ENCODE measurements at regions not wholly inside any gene's neighbourhood (a gene's known extent, or its start where the extent isn't known, plus 50 kb on each side); places are given as distances from the start of the nearest gene placed in this dataset.

GRCh38 chr13:65026505-65026904 is 2203.6 kb downstream of the PCDH9 start:
- Histone ChIP-seq H4K5ac (ENCODE audit: low read depth, low read length) (no peak overlapping the region), H3K4me2 (ENCODE audit: low read depth, low read length) (no peak overlapping the region), H3K79me1 (ENCODE audit: low read depth in 1 of 2, low read length in 2 of 2) (no peaks in the 10 kb centered on the region), H3K9me1 (ENCODE audit: insufficient read depth, low read length) (peaks cover 3% of the 10 kb centered on the region; the same call in 1 of the 2 replicates), H2BK120ac (ENCODE audit: low read depth, low read length) (no peak overlapping the region), H3K27ac (ENCODE audit: insufficient read depth, low read length) (no peak overlapping the region), H3K9me3 (ENCODE audit: control insufficient read depth, insufficient read depth, low read length) (no peaks in the 10 kb centered on the region), H4K8ac (ENCODE audit: low read depth in 2 of 2, low read length in 2 of 2) (no peak overlapping the region), H2BK20ac (ENCODE audit: low read depth, low read length) (no peak overlapping the region), H2BK5ac (ENCODE audit: low read depth, low read length, poor library complexity, severe bottlenecking) (no peak overlapping the region), H3K4ac (ENCODE audit: low read depth, low read length) (no peak overlapping the region), H3K36me3 (ENCODE audit: control insufficient read depth, insufficient read depth, low read length) (no peaks in the 10 kb centered on the region), H2AK9ac (replicated peaks; ENCODE audit: low read depth, low read length, poor library complexity) (no peak overlapping the region), H2BK15ac (ENCODE audit: low read depth, low read length) (no peak overlapping the region), H3K23ac (ENCODE audit: low read depth, low read length) (no peak overlapping the region), H3K14ac (replicated peaks; ENCODE audit: low read depth, low read length) (no peak overlapping the region), H4K20me1 (ENCODE audit: insufficient read depth, low read length) (no peaks in the 10 kb centered on the region), H3K9ac (ENCODE audit: low read depth, low read length) (no peak overlapping the region), H3K27me3 (ENCODE audit: control insufficient read depth, insufficient read depth, low read length) (no peaks in the 10 kb centered on the region), H2AFZ (replicated peaks; ENCODE audit: low read length, poor library complexity) (no peak overlapping the region), H4K91ac (ENCODE audit: insufficient read depth, low read depth, low read length) (no peak overlapping the region), H3K4me1 (ENCODE audit: control insufficient read depth, insufficient read depth, low read length) (no peaks in the 10 kb centered on the region), H2AK5ac (ENCODE audit: low read depth, low read length) (no peak overlapping the region), H3K18ac (ENCODE audit: low read depth, low read length) (no peak overlapping the region), H3K56ac (ENCODE audit: extremely low read depth, insufficient read depth, low read length) (no peak overlapping the region), H3K4me3 (ENCODE audit: insufficient read depth, low read depth, low read length) (no peak overlapping the region)
- POLR2A ChIA-PET (ENCODE audit: unreplicated experiment) = no interaction called here
- no peak for ATAC-seq (ENCODE audit: low read depth)
- in situ Hi-C loops (cut with MboI; ENCODE audit: low sequenced_read_pairs) = no loop called here
- dilution Hi-C loops (cut with HindIII; ENCODE audit: low sequenced_read_pairs, unreplicated experiment) = no loop called here
- TF ChIP-seq FOS (IDR thresholded peaks at IDR 0.05; ENCODE audit: low read depth, low read length) (no peak), MAFK (IDR thresholded peaks at IDR 0.05; ENCODE audit: low read depth, low read length) (no peak), MXI1 (IDR thresholded peaks at IDR 0.05; ENCODE audit: borderline replicate concordance, low read depth, low read length) (no peak), BHLHE40 (IDR thresholded peaks at IDR 0.05; ENCODE audit: low read depth, low read length) (no peak), ELK1 (IDR thresholded peaks at IDR 0.05; ENCODE audit: borderline replicate concordance, low read depth, low read length) (no peak), RCOR1 (IDR thresholded peaks at IDR 0.05; ENCODE audit: insufficient replicate concordance, low read length) (no peak), POLR2A (IDR thresholded peaks at IDR 0.05; ENCODE audit: low read depth, low read length) (no peak)
- TF ChIP-seq, protein P1, sequence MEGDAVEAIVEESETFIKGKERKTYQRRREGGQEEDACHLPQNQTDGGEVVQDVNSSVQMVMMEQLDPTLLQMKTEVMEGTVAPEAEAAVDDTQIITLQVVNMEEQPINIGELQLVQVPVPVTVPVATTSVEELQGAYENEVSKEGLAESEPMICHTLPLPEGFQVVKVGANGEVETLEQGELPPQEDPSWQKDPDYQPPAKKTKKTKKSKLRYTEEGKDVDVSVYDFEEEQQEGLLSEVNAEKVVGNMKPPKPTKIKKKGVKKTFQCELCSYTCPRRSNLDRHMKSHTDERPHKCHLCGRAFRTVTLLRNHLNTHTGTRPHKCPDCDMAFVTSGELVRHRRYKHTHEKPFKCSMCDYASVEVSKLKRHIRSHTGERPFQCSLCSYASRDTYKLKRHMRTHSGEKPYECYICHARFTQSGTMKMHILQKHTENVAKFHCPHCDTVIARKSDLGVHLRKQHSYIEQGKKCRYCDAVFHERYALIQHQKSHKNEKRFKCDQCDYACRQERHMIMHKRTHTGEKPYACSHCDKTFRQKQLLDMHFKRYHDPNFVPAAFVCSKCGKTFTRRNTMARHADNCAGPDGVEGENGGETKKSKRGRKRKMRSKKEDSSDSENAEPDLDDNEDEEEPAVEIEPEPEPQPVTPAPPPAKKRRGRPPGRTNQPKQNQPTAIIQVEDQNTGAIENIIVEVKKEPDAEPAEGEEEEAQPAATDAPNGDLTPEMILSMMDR (conservative IDR thresholded peaks at IDR 0.05; ENCODE audit: low read depth, low read length) = no peak
- TF ChIP-seq, protein P2, sequence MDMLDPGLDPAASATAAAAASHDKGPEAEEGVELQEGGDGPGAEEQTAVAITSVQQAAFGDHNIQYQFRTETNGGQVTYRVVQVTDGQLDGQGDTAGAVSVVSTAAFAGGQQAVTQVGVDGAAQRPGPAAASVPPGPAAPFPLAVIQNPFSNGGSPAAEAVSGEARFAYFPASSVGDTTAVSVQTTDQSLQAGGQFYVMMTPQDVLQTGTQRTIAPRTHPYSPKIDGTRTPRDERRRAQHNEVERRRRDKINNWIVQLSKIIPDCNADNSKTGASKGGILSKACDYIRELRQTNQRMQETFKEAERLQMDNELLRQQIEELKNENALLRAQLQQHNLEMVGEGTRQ (IDR thresholded peaks at IDR 0.05; ENCODE audit: low read depth, low read length) = no peak
- CTCF ChIA-PET = no interaction called here
- no peak for DNase-seq
- no CpG with 5 or more reads among the region's 2 CpGs for WGBS, 2 experiments (ENCODE audit: extremely low coverage in 2 of 2, insufficient read length in 1 of 2)
- intact Hi-C loops (cut with micrococcal nuclease) = no loop called here
- BruUV-seq (replicated peaks) = no TSS peak
